ENCODE measurements at regions not wholly inside any gene's neighbourhood (a gene's known extent, or its start where the extent isn't known, plus 50 kb on each side); places are given as distances from the start of the nearest gene placed in this dataset.
"Not testable (repeated sequence)": the region's sequence is repeated elsewhere in the genome, so short reads cannot be mapped to it uniquely, and the experiment has no call there.

GRCh38 chr11:86861810-86862209 is 61.5 kb downstream of the PRSS23 start:
- Histone ChIP-seq H3K4me1 (ENCODE audit: control insufficient read depth, insufficient read depth, low read length) (no peaks in the 10 kb centered on the region), H3K4me3 (ENCODE audit: low read length) (no peak overlapping the region), H3K9me3 (ENCODE audit: control insufficient read depth, low read depth, low read length) (no peaks in the 10 kb centered on the region), H3K36me3 (ENCODE audit: control insufficient read depth, insufficient read depth, low read length) (no peaks in the 10 kb centered on the region), H3K27me3 (ENCODE audit: control insufficient read depth, insufficient read depth, low read length) (no peaks in the 10 kb centered on the region), H3K27ac (ENCODE audit: low read length) (no peak overlapping the region)
- no peak for DNase-seq
- no CpG with 5 or more reads among the region's 6 CpGs for WGBS (ENCODE audit: insufficient coverage, low lambda C conversion rate)

DNA sequence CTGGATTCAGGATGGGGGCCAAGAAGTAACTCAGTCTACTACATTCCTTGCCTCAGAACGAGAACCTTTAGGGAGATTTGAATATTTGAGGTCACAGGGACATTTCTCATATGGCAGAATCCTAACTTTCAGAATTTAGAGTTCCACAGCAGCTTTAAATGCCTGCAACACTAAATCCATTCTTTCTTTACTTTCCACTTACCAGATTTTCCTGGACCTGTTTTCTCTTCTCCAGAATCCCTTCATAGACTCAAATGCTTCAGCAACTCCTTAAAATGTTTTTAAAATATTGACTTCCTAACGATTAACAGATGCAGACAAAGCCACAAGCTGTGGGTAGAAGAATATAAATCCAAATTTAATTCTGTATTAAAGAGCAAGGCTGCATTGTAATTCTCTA is 63.1 kb downstream of the PRSS23 start:
- Histone ChIP-seq H3K36me3 (ENCODE audit: control insufficient read depth, insufficient read depth, low read length) (no peaks in the 10 kb centered on the region), H3K27me3 (ENCODE audit: control insufficient read depth, insufficient read depth, low read length) (no peaks in the 10 kb centered on the region), H3K4me1 (ENCODE audit: control insufficient read depth, insufficient read depth, low read length) (no peaks in the 10 kb centered on the region), H3K4me3 (ENCODE audit: low read length) (no peak overlapping the region), H3K27ac (ENCODE audit: low read length) (no peak overlapping the region), H3K9me3 (ENCODE audit: control insufficient read depth, low read depth, low read length) (no peaks in the 10 kb centered on the region)
- 88% methylated on average over 1 of the region's 2 CpGs for WGBS (ENCODE audit: insufficient coverage, low lambda C conversion rate)
- DNase-seq = no peak

- DNase-seq = no peak
- no peak overlapping the region for H3K4me3 ChIP-seq (ENCODE audit: low read length)
- no CpG with 5 or more reads among the region's 1 CpG for WGBS (ENCODE audit: insufficient coverage, low lambda C conversion rate)
These were observed 65.1 kb downstream of the PRSS23 start for GRCh38 chr11:86865436-86865835.

DNA sequence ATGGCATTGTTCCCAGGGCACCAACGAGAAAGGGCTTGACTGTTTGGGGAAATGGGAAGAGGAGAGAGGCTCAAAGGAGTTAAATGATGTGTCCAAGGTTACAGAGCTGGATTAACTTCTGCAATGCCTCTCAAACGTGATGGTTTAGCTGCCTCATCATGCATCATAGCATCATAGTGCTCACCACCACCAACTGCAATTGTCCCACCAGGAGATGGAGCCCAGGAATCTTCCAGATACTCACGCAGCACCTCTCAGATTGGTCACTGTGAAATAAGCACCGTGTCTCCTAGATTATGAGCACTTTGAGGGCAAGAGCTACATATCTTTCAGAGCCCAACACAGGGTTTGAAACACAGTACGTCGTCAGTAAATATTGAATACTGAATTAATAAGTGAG is 69.2 kb downstream of the PRSS23 start:
- H3K9me3 ChIP-seq (ENCODE audit: control insufficient read depth, low read depth, low read length) = no peaks in the 10 kb centered on the region
- no peak overlapping the region for H3K4me3 ChIP-seq (ENCODE audit: low read length)
- DNase-seq = no peak
- 60% methylated on average over 2 of the region's 6 CpGs for WGBS (ENCODE audit: insufficient coverage, low lambda C conversion rate)
- H3K4me1 ChIP-seq (ENCODE audit: control insufficient read depth, insufficient read depth, low read length) = no peaks in the 10 kb centered on the region
- H3K27ac ChIP-seq (ENCODE audit: low read length) = no peak overlapping the region
- H3K27me3 ChIP-seq (ENCODE audit: control insufficient read depth, insufficient read depth, low read length) = no peaks in the 10 kb centered on the region
- no peaks in the 10 kb centered on the region for H3K36me3 ChIP-seq (ENCODE audit: control insufficient read depth, insufficient read depth, low read length)

More at GRCh38 chr11:86865436-86865835, 65.1 kb downstream of the PRSS23 start:
- no peak overlapping the region for H3K27ac ChIP-seq (ENCODE audit: low read length)
- no peaks in the 10 kb centered on the region for H3K9me3 ChIP-seq (ENCODE audit: control insufficient read depth, low read depth, low read length)
- no peaks in the 10 kb centered on the region for H3K27me3 ChIP-seq (ENCODE audit: control insufficient read depth, insufficient read depth, low read length)
- no peaks in the 10 kb centered on the region for H3K4me1 ChIP-seq (ENCODE audit: control insufficient read depth, insufficient read depth, low read length)
- no peaks in the 10 kb centered on the region for H3K36me3 ChIP-seq (ENCODE audit: control insufficient read depth, insufficient read depth, low read length)

- DNase-seq = peak; percentile 12 to 18
- Histone ChIP-seq H3K36me3 (ENCODE audit: control insufficient read depth, insufficient read depth, low read length) (no peaks in the 10 kb centered on the region), H3K27ac (ENCODE audit: low read length) (no peak overlapping the region), H3K9me3 (ENCODE audit: control insufficient read depth, low read depth, low read length) (no peaks in the 10 kb centered on the region), H3K27me3 (ENCODE audit: control insufficient read depth, insufficient read depth, low read length) (no peaks in the 10 kb centered on the region), H3K4me1 (ENCODE audit: control insufficient read depth, insufficient read depth, low read length) (no peaks in the 10 kb centered on the region), H3K4me3 (ENCODE audit: low read length) (no peak overlapping the region)
- 0% methylated on average over 2 of the region's 6 CpGs for WGBS (ENCODE audit: insufficient coverage, low lambda C conversion rate)
These were observed 69.7 kb downstream of the PRSS23 start for GRCh38 chr11:86869966-86870570.

DNA sequence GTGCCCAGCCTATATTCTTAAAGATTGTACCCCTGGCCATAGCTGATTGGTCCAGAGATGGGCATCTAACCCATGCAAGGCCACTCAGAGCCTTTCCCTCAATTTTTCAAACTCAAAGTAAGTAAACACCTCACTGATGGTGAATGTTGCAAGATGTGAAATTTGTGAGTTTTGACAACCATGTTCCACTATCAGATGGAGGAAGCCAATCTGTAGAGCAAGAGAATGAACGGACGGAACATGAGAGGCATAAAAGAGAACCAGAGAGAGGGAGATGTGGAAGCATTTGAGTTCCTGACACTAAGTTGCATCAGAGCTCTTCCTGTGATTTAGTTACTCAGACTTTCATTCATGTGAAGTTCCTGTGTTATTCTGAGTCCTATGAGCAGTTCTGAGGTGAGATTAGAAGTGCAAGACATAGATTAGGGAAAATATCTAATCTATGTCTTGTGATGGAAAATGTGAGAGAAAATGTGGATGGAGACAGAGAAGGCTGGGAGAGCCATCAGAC is 73.3 kb downstream of the PRSS23 start:
- Histone ChIP-seq H3K9me3 (ENCODE audit: control insufficient read depth, low read depth, low read length) (peaks cover 3% of the 10 kb centered on the region), H3K4me3 (ENCODE audit: low read length) (no peak overlapping the region), H3K27me3 (ENCODE audit: control insufficient read depth, insufficient read depth, low read length) (no peaks in the 10 kb centered on the region), H3K36me3 (ENCODE audit: control insufficient read depth, insufficient read depth, low read length) (no peaks in the 10 kb centered on the region), H3K4me1 (ENCODE audit: control insufficient read depth, insufficient read depth, low read length) (no peaks in the 10 kb centered on the region), H3K27ac (ENCODE audit: low read length) (no peak overlapping the region)
- no peak for DNase-seq
- 100% methylated on average over 2 of the region's 2 CpGs for WGBS (ENCODE audit: insufficient coverage, low lambda C conversion rate)

- H3K27me3 ChIP-seq (ENCODE audit: control insufficient read depth, insufficient read depth, low read length) = no peaks in the 10 kb centered on the region
- H3K4me3 ChIP-seq (ENCODE audit: low read length) = no peak overlapping the region
- no peaks in the 10 kb centered on the region for H3K4me1 ChIP-seq (ENCODE audit: control insufficient read depth, insufficient read depth, low read length)
- 60% methylated on average over 1 of the region's 6 CpGs for WGBS (ENCODE audit: insufficient coverage, low lambda C conversion rate)
- DNase-seq = no peak
- no peak overlapping the region for H3K27ac ChIP-seq (ENCODE audit: low read length)
- no peaks in the 10 kb centered on the region for H3K36me3 ChIP-seq (ENCODE audit: control insufficient read depth, insufficient read depth, low read length)
- peaks cover 5% of the 10 kb centered on the region for H3K9me3 ChIP-seq (ENCODE audit: control insufficient read depth, low read depth, low read length)
These were observed 74.1 kb downstream of the PRSS23 start for GRCh38 chr11:86874304-86875056.

- Histone ChIP-seq H3K4me1 (ENCODE audit: control insufficient read depth, insufficient read depth, low read length) (no peaks in the 10 kb centered on the region), H3K27me3 (ENCODE audit: control insufficient read depth, insufficient read depth, low read length) (no peaks in the 10 kb centered on the region), H3K4me3 (ENCODE audit: low read length) (no peak overlapping the region), H3K36me3 (ENCODE audit: control insufficient read depth, insufficient read depth, low read length) (no peaks in the 10 kb centered on the region), H3K27ac (ENCODE audit: low read length) (no peak overlapping the region), H3K9me3 (ENCODE audit: control insufficient read depth, low read depth, low read length) (peaks cover 5% of the 10 kb centered on the region)
- 100% methylated on average over 1 of the region's 3 CpGs for WGBS (ENCODE audit: insufficient coverage, low lambda C conversion rate)
- no peak for DNase-seq
These were observed 76.4 kb downstream of the PRSS23 start for GRCh38 chr11:86876716-86877234.

DNA sequence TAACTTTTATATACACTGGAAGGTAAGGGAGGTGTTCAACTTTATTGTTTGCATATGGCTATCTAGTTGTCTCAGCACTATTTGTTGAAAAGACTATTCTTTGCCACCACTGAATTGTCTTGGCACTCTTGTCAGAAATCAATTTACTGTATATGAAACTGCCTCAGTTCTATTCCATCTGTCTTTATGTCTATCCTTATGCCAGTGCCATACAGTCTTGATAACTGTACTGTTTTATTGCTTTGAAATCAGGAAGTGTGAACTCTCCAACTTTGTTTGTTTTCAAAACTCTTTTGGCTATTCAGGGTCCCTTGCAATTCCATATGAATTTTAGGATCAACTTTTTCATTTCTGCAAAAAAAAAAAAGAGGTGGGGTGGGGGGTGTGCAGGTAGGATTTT is 77.2 kb downstream of the PRSS23 start:
- H3K27me3 ChIP-seq (ENCODE audit: control insufficient read depth, insufficient read depth, low read length) = no peaks in the 10 kb centered on the region
- no peak overlapping the region for H3K27ac ChIP-seq (ENCODE audit: low read length)

GRCh38 chr11:86879241-86879640 is 76.0 kb downstream of the FZD4 start:
- H3K36me3 ChIP-seq (ENCODE audit: control insufficient read depth, insufficient read depth, low read length); DNase-seq; H3K27me3 ChIP-seq (ENCODE audit: control insufficient read depth, insufficient read depth, low read length); H3K4me1 ChIP-seq (ENCODE audit: control insufficient read depth, insufficient read depth, low read length); H3K9me3 ChIP-seq (ENCODE audit: control insufficient read depth, low read depth, low read length); H3K27ac ChIP-seq (ENCODE audit: low read length); H3K4me3 ChIP-seq (ENCODE audit: low read length): not testable (repeated sequence)
- WGBS (ENCODE audit: insufficient coverage, low lambda C conversion rate) = no CpG with 5 or more reads among the region's 26 CpGs

More for the DNA sequence above, 77.2 kb downstream of the PRSS23 start:
- Histone ChIP-seq H3K9me3 (ENCODE audit: control insufficient read depth, low read depth, low read length) (peaks cover 5% of the 10 kb centered on the region), H3K36me3 (ENCODE audit: control insufficient read depth, insufficient read depth, low read length) (no peaks in the 10 kb centered on the region), H3K4me3 (ENCODE audit: low read length) (no peak overlapping the region), H3K4me1 (ENCODE audit: control insufficient read depth, insufficient read depth, low read length) (no peaks in the 10 kb centered on the region)
- DNase-seq = no peak
